ENCODE measurements at regions not wholly inside any gene's neighbourhood (a gene's known extent, or its start where the extent isn't known, plus 50 kb on each side); places are given as distances from the start of the nearest gene placed in this dataset.

DNA sequence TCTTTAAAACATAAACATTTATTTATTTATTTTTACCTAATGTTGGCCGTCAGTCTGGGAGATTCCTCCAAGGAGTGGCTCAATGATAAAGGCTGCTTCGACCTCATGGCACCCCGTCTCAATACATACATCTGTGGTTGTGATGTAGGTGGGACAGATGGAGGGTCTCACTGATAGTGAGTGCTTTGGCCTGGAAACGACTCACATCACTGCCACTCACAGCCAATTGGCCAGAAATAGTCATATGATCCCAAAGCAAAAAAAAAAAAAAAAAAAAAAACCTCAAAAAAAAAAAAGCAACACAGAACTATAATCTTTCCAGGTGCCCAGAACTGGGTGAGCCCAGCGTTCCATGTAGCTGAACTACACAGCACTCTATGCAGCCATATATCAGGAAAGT is 125.4 kb downstream of the PSAT1 start:
- CTCF ChIA-PET, result no interaction called here

DNA sequence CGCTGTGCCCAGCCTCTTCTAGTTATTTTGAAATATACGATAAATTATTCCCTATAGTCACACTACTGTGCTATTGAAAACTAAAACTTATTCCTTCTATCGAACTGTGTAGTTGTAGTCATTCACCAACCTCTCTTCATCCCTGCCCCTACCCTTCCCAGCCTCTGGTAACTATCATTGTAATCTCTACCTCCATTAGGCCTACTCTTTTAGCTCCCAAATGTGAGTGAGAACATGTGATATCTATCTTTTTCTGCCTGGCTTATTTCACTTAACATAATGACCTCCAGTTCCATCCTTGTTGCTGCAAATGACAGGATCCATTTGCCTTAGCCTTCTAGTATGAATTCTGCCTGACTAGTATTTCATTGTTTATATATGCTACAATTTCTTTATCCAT is 127.4 kb downstream of the PSAT1 start:
- no peaks in the 10 kb centered on the region for H3K36me3 ChIP-seq (ENCODE audit: insufficient read depth, low read length, poor library complexity, severe bottlenecking)
- no peak for DNase-seq (ENCODE audit: low spot score)
- POLR2A ChIA-PET (ENCODE audit: low non-redundant PET), result no interaction called here
- CTCF ChIA-PET, result no interaction called here
- BruUV-seq (replicated peaks), result no TSS peak
- H3K9me3 ChIP-seq (ENCODE audit: low read depth, low read length, poor library complexity, severe bottlenecking), result no peaks in the 10 kb centered on the region
- intact Hi-C loops (cut with micrococcal nuclease; ENCODE audit: unreplicated experiment), result no loop called here
- H3K27ac ChIP-seq (ENCODE audit: low read depth, low read length, poor library complexity, severe bottlenecking), result no peak overlapping the region
- no peaks in the 10 kb centered on the region for H3K27me3 ChIP-seq (replicated peaks; ENCODE audit: insufficient read depth, low read depth, low read length, poor library complexity)
- no peak overlapping the region for H3K4me3 ChIP-seq (ENCODE audit: low read depth, low read length, poor library complexity, severe bottlenecking)
- no peaks in the 10 kb centered on the region for H3K4me1 ChIP-seq (ENCODE audit: insufficient read depth, low read length, poor library complexity, severe bottlenecking)
- TF ChIP-seq EZH2 (IDR thresholded peaks at IDR 0.05; ENCODE audit: borderline replicate concordance, low read depth, low read length, poor library complexity, severe bottlenecking), result no peak
- TF ChIP-seq, protein P1, sequence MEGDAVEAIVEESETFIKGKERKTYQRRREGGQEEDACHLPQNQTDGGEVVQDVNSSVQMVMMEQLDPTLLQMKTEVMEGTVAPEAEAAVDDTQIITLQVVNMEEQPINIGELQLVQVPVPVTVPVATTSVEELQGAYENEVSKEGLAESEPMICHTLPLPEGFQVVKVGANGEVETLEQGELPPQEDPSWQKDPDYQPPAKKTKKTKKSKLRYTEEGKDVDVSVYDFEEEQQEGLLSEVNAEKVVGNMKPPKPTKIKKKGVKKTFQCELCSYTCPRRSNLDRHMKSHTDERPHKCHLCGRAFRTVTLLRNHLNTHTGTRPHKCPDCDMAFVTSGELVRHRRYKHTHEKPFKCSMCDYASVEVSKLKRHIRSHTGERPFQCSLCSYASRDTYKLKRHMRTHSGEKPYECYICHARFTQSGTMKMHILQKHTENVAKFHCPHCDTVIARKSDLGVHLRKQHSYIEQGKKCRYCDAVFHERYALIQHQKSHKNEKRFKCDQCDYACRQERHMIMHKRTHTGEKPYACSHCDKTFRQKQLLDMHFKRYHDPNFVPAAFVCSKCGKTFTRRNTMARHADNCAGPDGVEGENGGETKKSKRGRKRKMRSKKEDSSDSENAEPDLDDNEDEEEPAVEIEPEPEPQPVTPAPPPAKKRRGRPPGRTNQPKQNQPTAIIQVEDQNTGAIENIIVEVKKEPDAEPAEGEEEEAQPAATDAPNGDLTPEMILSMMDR (conservative IDR thresholded peaks at IDR 0.05; ENCODE audit: low read depth, low read length), result no peak

More for the DNA sequence above, 125.4 kb downstream of the PSAT1 start:
- Histone ChIP-seq H3K36me3 (ENCODE audit: insufficient read depth, low read length, poor library complexity, severe bottlenecking) (no peaks in the 10 kb centered on the region), H3K4me3 (ENCODE audit: low read depth, low read length, poor library complexity, severe bottlenecking) (no peak overlapping the region), H3K4me1 (ENCODE audit: insufficient read depth, low read length, poor library complexity, severe bottlenecking) (no peaks in the 10 kb centered on the region), H3K27me3 (replicated peaks; ENCODE audit: insufficient read depth, low read depth, low read length, poor library complexity) (no peaks in the 10 kb centered on the region), H3K9me3 (ENCODE audit: low read depth, low read length, poor library complexity, severe bottlenecking) (no peaks in the 10 kb centered on the region), H3K27ac (ENCODE audit: low read depth, low read length, poor library complexity, severe bottlenecking) (no peak overlapping the region)
- intact Hi-C loops (cut with micrococcal nuclease; ENCODE audit: unreplicated experiment), result no loop called here
- no peak for DNase-seq (ENCODE audit: low spot score)
- POLR2A ChIA-PET (ENCODE audit: low non-redundant PET), result no interaction called here
- no peak for TF ChIP-seq EZH2 (IDR thresholded peaks at IDR 0.05; ENCODE audit: borderline replicate concordance, low read depth, low read length, poor library complexity, severe bottlenecking)
- TF ChIP-seq, protein P1 (conservative IDR thresholded peaks at IDR 0.05; ENCODE audit: low read depth, low read length), result no peak
- no TSS peak for BruUV-seq (replicated peaks)

DNA sequence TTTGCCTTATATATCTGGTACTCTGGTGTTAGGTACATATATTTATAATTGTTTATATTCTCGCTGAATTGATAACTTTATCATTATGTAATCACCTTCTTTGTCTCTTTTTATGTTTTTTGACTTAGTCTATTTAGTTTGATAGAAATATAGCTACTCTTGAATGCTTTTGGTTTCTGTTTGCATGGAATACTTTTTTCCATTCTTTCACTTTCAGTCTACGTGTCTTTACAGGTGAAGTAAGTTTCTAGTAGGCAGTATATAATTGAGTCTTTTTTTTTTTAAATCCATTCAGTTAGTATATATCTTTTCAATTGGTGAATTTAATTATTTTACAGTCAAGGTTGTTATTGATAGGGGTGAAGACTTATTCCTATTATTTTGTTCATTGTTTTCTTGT is 131.7 kb downstream of the PSAT1 start:
- H3K9me3 ChIP-seq (ENCODE audit: low read depth, low read length, poor library complexity, severe bottlenecking), result no peaks in the 10 kb centered on the region
- H3K4me1 ChIP-seq (ENCODE audit: insufficient read depth, low read length, poor library complexity, severe bottlenecking), result no peaks in the 10 kb centered on the region
- TF ChIP-seq, protein P1 (conservative IDR thresholded peaks at IDR 0.05; ENCODE audit: low read depth, low read length), result no peak
- no peak for TF ChIP-seq EZH2 (IDR thresholded peaks at IDR 0.05; ENCODE audit: borderline replicate concordance, low read depth, low read length, poor library complexity, severe bottlenecking)
- BruUV-seq (replicated peaks), result no TSS peak
- intact Hi-C loops (cut with micrococcal nuclease; ENCODE audit: unreplicated experiment), result no loop called here
- no peak overlapping the region for H3K27ac ChIP-seq (ENCODE audit: low read depth, low read length, poor library complexity, severe bottlenecking)
- CTCF ChIA-PET, result no interaction called here
- DNase-seq (ENCODE audit: low spot score), result no peak
- POLR2A ChIA-PET (ENCODE audit: low non-redundant PET), result no interaction called here
- no peak overlapping the region for H3K4me3 ChIP-seq (ENCODE audit: low read depth, low read length, poor library complexity, severe bottlenecking)
- no peaks in the 10 kb centered on the region for H3K27me3 ChIP-seq (replicated peaks; ENCODE audit: insufficient read depth, low read depth, low read length, poor library complexity)
- H3K36me3 ChIP-seq (ENCODE audit: insufficient read depth, low read length, poor library complexity, severe bottlenecking), result no peaks in the 10 kb centered on the region

Measured in A673 (cell line).